GM20000 (cell line): ENCODE measurements at regions not wholly inside any gene's neighbourhood (a gene's known extent, or its start where the extent isn't known, plus 50 kb on each side); places are given as distances from the start of the nearest gene placed in this dataset.

Experiments
- DNase-seq: peaks from one replicate; pipeline ENCODE4 v3.0.0; 2012; ENCODE audit warnings: low spot score
- TF ChIP-seq, protein P1 (sequence below): IDR thresholded peaks from 2 replicates; pipeline ENCODE4 v1.5.1; 2012; ENCODE audit warnings: mild to moderate bottlenecking, control low read depth; ENCODE audit errors: extremely low read depth, missing control alignments

- no peak for DNase-seq
- TF ChIP-seq, protein P1, sequence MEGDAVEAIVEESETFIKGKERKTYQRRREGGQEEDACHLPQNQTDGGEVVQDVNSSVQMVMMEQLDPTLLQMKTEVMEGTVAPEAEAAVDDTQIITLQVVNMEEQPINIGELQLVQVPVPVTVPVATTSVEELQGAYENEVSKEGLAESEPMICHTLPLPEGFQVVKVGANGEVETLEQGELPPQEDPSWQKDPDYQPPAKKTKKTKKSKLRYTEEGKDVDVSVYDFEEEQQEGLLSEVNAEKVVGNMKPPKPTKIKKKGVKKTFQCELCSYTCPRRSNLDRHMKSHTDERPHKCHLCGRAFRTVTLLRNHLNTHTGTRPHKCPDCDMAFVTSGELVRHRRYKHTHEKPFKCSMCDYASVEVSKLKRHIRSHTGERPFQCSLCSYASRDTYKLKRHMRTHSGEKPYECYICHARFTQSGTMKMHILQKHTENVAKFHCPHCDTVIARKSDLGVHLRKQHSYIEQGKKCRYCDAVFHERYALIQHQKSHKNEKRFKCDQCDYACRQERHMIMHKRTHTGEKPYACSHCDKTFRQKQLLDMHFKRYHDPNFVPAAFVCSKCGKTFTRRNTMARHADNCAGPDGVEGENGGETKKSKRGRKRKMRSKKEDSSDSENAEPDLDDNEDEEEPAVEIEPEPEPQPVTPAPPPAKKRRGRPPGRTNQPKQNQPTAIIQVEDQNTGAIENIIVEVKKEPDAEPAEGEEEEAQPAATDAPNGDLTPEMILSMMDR: no peak
Measured at GRCh38 chr18:42185486-42185885, 230.5 kb downstream of the PIK3C3 start.

DNA sequence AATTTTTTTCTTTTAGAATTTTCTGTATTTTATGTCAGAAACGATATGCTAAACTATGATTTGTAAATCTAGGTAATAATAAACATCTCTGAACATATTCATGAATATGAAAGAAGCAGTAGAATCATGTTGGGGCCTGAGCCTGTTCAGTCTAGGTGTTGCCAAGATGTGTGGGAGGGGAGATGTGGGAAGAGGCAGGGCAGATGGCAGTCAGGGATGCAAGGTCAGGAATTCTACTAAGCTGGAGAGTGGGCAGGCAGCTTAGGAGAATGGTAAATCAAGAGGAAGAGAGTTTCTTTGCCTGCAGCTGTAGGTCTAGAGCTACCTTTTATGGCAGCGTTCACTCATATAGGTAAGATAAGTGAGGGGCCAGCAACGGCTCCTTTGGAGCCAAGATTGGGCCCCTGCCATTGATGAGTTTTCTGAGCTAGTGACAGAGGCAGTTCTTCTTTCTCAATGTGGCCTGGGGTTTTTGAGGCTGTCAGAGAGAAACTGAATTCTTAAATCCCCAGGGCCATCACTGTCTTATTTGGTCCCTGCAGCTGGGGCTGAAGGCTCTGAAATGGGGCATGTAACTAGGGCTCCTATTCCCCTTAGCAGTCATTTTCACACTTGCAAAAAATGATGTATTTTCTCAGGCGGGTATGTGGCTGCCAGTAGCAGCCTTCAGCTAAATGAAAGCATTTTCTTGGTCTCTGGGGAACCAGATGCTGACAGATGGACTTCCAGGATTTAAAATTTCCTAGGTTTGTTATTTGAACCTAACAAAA is 232.8 kb downstream of the PIK3C3 start:
- TF ChIP-seq, protein P1: no peak

DNA sequence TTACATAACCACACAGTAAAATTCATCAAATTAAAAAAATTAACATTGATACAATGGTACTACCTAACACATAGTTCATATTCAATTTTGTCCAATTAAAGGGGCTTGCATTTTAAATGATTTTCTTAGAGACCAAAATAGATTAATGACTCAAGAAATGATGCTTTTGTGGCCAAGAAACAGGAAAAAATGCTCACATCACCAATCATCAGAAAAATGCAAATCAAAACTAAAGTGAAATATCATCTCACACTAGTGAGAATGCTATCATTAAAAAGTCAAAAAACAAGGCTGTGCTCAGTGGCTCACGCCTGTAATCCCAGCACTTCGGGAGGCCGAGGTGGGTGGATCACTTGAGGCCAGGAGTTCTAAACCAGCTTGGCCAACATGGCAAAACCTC is 235.6 kb downstream of the PIK3C3 start:
- DNase-seq: no peak
- TF ChIP-seq, protein P1: no peak

More for the DNA sequence above, 232.8 kb downstream of the PIK3C3 start:
- peak; percentile 8 for DNase-seq

- DNase-seq: no peak
- TF ChIP-seq, protein P1: no peak
Measured at GRCh38 chr18:42192251-42193248, 237.5 kb downstream of the PIK3C3 start.

GRCh38 chr18:42196651-42197050 is 241.6 kb downstream of the PIK3C3 start:
- TF ChIP-seq, protein P1: no peak
- DNase-seq: no peak

- DNase-seq: no peak
- TF ChIP-seq, protein P1: no peak
Measured at GRCh38 chr18:42201137-42201536, 246.1 kb downstream of the PIK3C3 start.

DNA sequence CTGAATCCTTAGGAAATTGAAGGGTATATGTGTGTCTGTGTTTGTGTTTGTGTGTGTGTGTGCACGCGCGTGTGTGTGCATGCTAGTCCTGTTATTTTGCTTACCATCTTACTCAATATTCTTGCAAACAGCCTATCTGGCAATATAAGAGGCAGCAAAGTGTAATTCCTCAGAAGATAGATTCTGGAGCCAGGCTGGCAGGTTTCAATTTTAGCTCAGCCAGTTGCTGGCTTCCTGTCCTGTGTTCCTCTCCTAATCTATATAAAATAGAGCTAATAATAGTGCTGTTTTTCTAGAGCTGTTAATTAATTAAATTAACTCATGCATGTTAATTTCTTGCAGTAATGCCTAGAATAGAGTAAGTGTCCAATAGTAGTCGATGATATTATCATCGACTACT is 256.2 kb downstream of the PIK3C3 start:
- DNase-seq: no peak
- TF ChIP-seq, protein P1: no peak
